ENCODE measurements at regions not wholly inside any gene's neighbourhood (a gene's known extent, or its start where the extent isn't known, plus 50 kb on each side); places are given as distances from the start of the nearest gene placed in this dataset.

- no peak for DNase-seq
Measured at GRCh38 chr2:156700681-156701080, 264.5 kb downstream of the GPD2 start.

GRCh38 chr2:156702541-156702940 is 266.4 kb downstream of the GPD2 start:
- DNase-seq, result no peak

- no peak for DNase-seq
Measured at GRCh38 chr2:156703642-156704041, 267.5 kb downstream of the GPD2 start.

- DNase-seq, result no peak
Measured at GRCh38 chr2:156704132-156704531, 268.0 kb downstream of the GPD2 start.

- DNase-seq, result no peak
Measured at GRCh38 chr2:156704617-156705016, 268.4 kb downstream of the GPD2 start.

- DNase-seq, result no peak
Measured at GRCh38 chr2:156706576-156706975, 270.4 kb downstream of the GPD2 start.

- DNase-seq, result no peak
Measured at GRCh38 chr2:156708051-156708450, 271.9 kb downstream of the GPD2 start.

GRCh38 chr2:156709091-156709490 is 272.9 kb downstream of the GPD2 start:
- no peak for DNase-seq

- DNase-seq, result no peak
Measured at GRCh38 chr2:156719036-156719435, 282.9 kb downstream of the GPD2 start.

GRCh38 chr2:156727867-156728266 is 291.7 kb downstream of the GPD2 start:
- no peak for DNase-seq

- no peak for DNase-seq
Measured at GRCh38 chr2:156728328-156728727, 292.1 kb downstream of the GPD2 start.

GRCh38 chr2:156731506-156731905 is 295.3 kb downstream of the GPD2 start:
- no peak for DNase-seq

- DNase-seq, result no peak
Measured at GRCh38 chr2:156736950-156737349, 300.8 kb downstream of the GPD2 start.

- DNase-seq, result no peak
Measured at GRCh38 chr2:156739301-156739700, 303.1 kb downstream of the GPD2 start.

- DNase-seq, result no peak
Measured at GRCh38 chr2:156745619-156746018, 309.4 kb downstream of the GPD2 start.

GRCh38 chr2:156748221-156748620 is 312.0 kb downstream of the GPD2 start:
- no peak for DNase-seq

- no peak for DNase-seq
Measured at GRCh38 chr2:156752042-156752441, 315.9 kb downstream of the GPD2 start.

GRCh38 chr2:156753766-156754165 is 317.6 kb downstream of the GPD2 start:
- no peak for DNase-seq

- DNase-seq, result no peak
Measured at GRCh38 chr2:156756516-156756915, 320.3 kb downstream of the GPD2 start.

GRCh38 chr2:156763174-156763573 is 327.0 kb downstream of the GPD2 start:
- no peak for DNase-seq

- DNase-seq, result no peak
Measured at GRCh38 chr2:156765043-156765442, 328.9 kb downstream of the GPD2 start.

- no peak for DNase-seq
Measured at GRCh38 chr2:156765450-156765849, 329.3 kb downstream of the GPD2 start.

GRCh38 chr2:156769802-156770201 is 333.6 kb downstream of the GPD2 start:
- DNase-seq, result no peak

- DNase-seq, result no peak
Measured at GRCh38 chr2:156778916-156779315, 342.7 kb downstream of the GPD2 start.

GRCh38 chr2:156779416-156780120 is 343.4 kb downstream of the GPD2 start:
- DNase-seq, result no peak
